WTC11 (cell line): ENCODE measurements at regions not wholly inside any gene's neighbourhood (a gene's known extent, or its start where the extent isn't known, plus 50 kb on each side); places are given as distances from the start of the nearest gene placed in this dataset.

Experiments used
- ATAC-seq: fragments of 200-7000 bp; cut with Tn5 transposase; 2 replicates; pipeline ENCODE4 v1.10.0; 2021; ENCODE audit warnings: mild to moderate bottlenecking, moderate library complexity
- CTCF ChIA-PET: fragments of 300-600 bp; sonication (Branson Sonifier 250); formaldehyde crosslinking; loops from one replicate; lab custom pipeline; 2021; ENCODE audit warnings: antibody characterized with exemption; lab: Charles Lee
- POLR2A ChIA-PET: fragments of 350-600 bp; sonication (Branson Sonifier 250); formaldehyde crosslinking; loops from one replicate; lab custom pipeline; 2021; ENCODE audit warnings: antibody characterized with exemption; lab: Charles Lee
- DNase-seq: peaks from one replicate; pipeline ENCODE4 v3.0.0; 2021; ENCODE audit warnings: low spot score
- H3K27ac Mint-ChIP-seq: 2 replicates; pipeline ENCODE4 v1.8.0; 2021; ENCODE audit warnings: mixed read lengths
- H3K27me3 Mint-ChIP-seq: 2 replicates; pipeline ENCODE4 v1.8.0; 2021; ENCODE audit warnings: low read depth, mild to moderate bottlenecking, moderate library complexity, mixed read lengths
- H3K36me3 Mint-ChIP-seq: 2 replicates; pipeline ENCODE4 v1.8.0; 2021; ENCODE audit warnings: mixed read lengths
- H3K4me1 Mint-ChIP-seq: 2 replicates; pipeline ENCODE4 v1.8.0; 2022; ENCODE audit warnings: mixed read lengths
- H3K4me3 Mint-ChIP-seq: 2 replicates; pipeline ENCODE4 v1.8.0; 2021; ENCODE audit warnings: mild to moderate bottlenecking, moderate library complexity, mixed read lengths
- H3K9me3 Mint-ChIP-seq: 2 replicates; pipeline ENCODE4 v1.8.0; 2021; ENCODE audit warnings: mixed read lengths
- ATF3 ChIP-seq: sonication (generic); formaldehyde crosslinking; conservative IDR thresholded peaks from 2 replicates; pipeline ENCODE4 v1.8.1; 2022; ENCODE audit warnings: mild to moderate bottlenecking, missing genetic modification reagents
- ELF4 ChIP-seq: sonication (generic); formaldehyde crosslinking; IDR thresholded peaks from 2 replicates; pipeline ENCODE4 v1.8.1; 2022; ENCODE audit warnings: low read depth, mild to moderate bottlenecking, moderate library complexity, missing genetic modification reagents
- FOXK1 ChIP-seq: sonication (generic); formaldehyde crosslinking; IDR thresholded peaks from 2 replicates; pipeline ENCODE4 v1.8.0; 2022; ENCODE audit warnings: mild to moderate bottlenecking, moderate library complexity, missing genetic modification reagents
- FOXP1 ChIP-seq: sonication (generic); formaldehyde crosslinking; IDR thresholded peaks from 2 replicates; pipeline ENCODE4 v1.8.0; 2022; ENCODE audit warnings: missing genetic modification reagents, mild to moderate bottlenecking, moderate library complexity, borderline replicate concordance
- FOXP4 ChIP-seq: sonication (generic); formaldehyde crosslinking; IDR thresholded peaks from 2 replicates; pipeline ENCODE4 v1.8.0; 2022; ENCODE audit warnings: mild to moderate bottlenecking, missing genetic modification reagents
- GABPB1 ChIP-seq: sonication (generic); formaldehyde crosslinking; IDR thresholded peaks from 2 replicates; pipeline ENCODE4 v1.8.1; 2023; ENCODE audit warnings: mild to moderate bottlenecking, missing genetic modification reagents
- GRHL2 ChIP-seq: fragments of 250-450 bp; sonication (Bioruptor Pico); IDR thresholded peaks from 2 replicates; pipeline ENCODE4 v1.8.0; 2022; ENCODE audit warnings: mild to moderate bottlenecking, moderate library complexity; ENCODE audit not compliant: insufficient replicate concordance, severe bottlenecking
- HMGA2 ChIP-seq: fragments of 250-450 bp; sonication (Bioruptor Pico); IDR thresholded peaks from 2 replicates; pipeline ENCODE4 v1.4.0; 2021; ENCODE audit warnings: mild to moderate bottlenecking, moderate library complexity
- MYBL2 ChIP-seq: sonication (generic); formaldehyde crosslinking; IDR thresholded peaks from 2 replicates; pipeline ENCODE4 v1.8.1; 2023; ENCODE audit warnings: mild to moderate bottlenecking, moderate library complexity, missing genetic modification reagents
- PRDM15 ChIP-seq: sonication (generic); formaldehyde crosslinking; IDR thresholded peaks from 2 replicates; pipeline ENCODE4 v1.8.0; 2022; ENCODE audit warnings: missing genetic modification reagents
- PREB ChIP-seq: sonication (generic); formaldehyde crosslinking; IDR thresholded peaks from 2 replicates; pipeline ENCODE4 v1.8.1; 2022; ENCODE audit warnings: mild to moderate bottlenecking, missing genetic modification reagents, moderate library complexity, borderline replicate concordance
- RORB ChIP-seq: fragments of 250-450 bp; sonication (Bioruptor Pico); IDR thresholded peaks from 2 replicates; pipeline ENCODE4 v1.9.0; 2021; ENCODE audit warnings: mild to moderate bottlenecking
- SMAD3 ChIP-seq: sonication (generic); formaldehyde crosslinking; IDR thresholded peaks from 2 replicates; pipeline ENCODE4 v1.8.0; 2022; ENCODE audit warnings: missing genetic modification reagents, mild to moderate bottlenecking, borderline replicate concordance
- STAT6 ChIP-seq: sonication (generic); formaldehyde crosslinking; conservative IDR thresholded peaks from 2 replicates; pipeline ENCODE4 v1.8.1; 2023; ENCODE audit warnings: mild to moderate bottlenecking, low read depth, missing genetic modification reagents, moderate library complexity
- TCF7 ChIP-seq: sonication (generic); formaldehyde crosslinking; IDR thresholded peaks from 2 replicates; pipeline ENCODE4 v1.8.0; 2022; ENCODE audit warnings: mild to moderate bottlenecking, low read depth, missing genetic modification reagents, moderate library complexity
- ZNF232 ChIP-seq: sonication (generic); formaldehyde crosslinking; IDR thresholded peaks from 2 replicates; pipeline ENCODE4 v1.8.0; 2022; ENCODE audit warnings: mild to moderate bottlenecking, missing genetic modification reagents
- ZNF416 ChIP-seq: fragments of 250-450 bp; sonication (Bioruptor Pico); IDR thresholded peaks from 2 replicates; pipeline ENCODE4 v1.9.0; 2021; ENCODE audit warnings: mild to moderate bottlenecking, inconsistent platforms
- TF ChIP-seq, protein P1 (sequence below): sonication (generic); formaldehyde crosslinking; IDR thresholded peaks from 2 replicates; pipeline ENCODE4 v1.8.1; 2023; ENCODE audit warnings: mild to moderate bottlenecking, missing genetic modification reagents, moderate library complexity
- TF ChIP-seq, protein P2 (sequence below): sonication (generic); formaldehyde crosslinking; IDR thresholded peaks from 2 replicates; pipeline ENCODE4 v1.8.0; 2023; ENCODE audit warnings: mild to moderate bottlenecking, missing genetic modification reagents

DNA sequence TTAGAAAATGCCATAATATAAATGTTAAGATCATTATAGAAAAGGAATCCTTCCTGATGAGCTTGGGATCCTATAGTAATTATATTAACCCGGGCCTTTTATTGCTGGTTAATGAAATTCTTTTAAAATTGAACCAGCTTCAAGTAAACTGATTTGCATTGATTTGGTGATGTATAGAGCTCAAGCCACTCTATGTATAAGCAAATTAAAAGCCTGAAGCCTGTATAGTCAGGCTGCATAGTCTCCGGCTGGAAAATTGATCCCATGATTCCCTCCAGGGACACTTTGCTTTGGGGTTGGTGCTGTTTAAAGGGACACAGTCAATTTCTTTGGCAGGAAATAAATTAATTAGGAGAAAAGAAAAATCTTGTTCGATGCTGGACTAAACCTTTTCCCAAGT lies 199.1 kb downstream of the HERPUD2 start:
- Mint-ChIP-seq H3K27ac (no peak overlapping the region), H3K36me3 (no peaks in the 10 kb centered on the region), H3K4me3 (no peak overlapping the region), H3K27me3 (no peaks in the 10 kb centered on the region; the same call in 1 of the 2 replicates), H3K9me3 (peaks cover 10% of the 10 kb centered on the region), H3K4me1 (peaks cover 11% of the 10 kb centered on the region)
- no peak for ATAC-seq
- no peak for DNase-seq
- TF ChIP-seq SMAD3 (no peak), MYBL2 (no peak)
- ChIA-PET CTCF (no interaction called here), POLR2A (no interaction called here)

GRCh38 chr7:35495377-35495776 lies 199.6 kb downstream of the HERPUD2 start:
- DNase-seq (no peak), ATAC-seq (no peak)
- no peak overlapping the region for H3K4me3 Mint-ChIP-seq
- ChIA-PET CTCF (no interaction called here), POLR2A (no interaction called here)
- peaks cover 11% of the 10 kb centered on the region for H3K4me1 Mint-ChIP-seq
- peaks cover 10% of the 10 kb centered on the region for H3K9me3 Mint-ChIP-seq
- H3K36me3 Mint-ChIP-seq, result no peaks in the 10 kb centered on the region
- no peaks in the 10 kb centered on the region; the same call in 1 of the 2 replicates for H3K27me3 Mint-ChIP-seq
- H3K27ac Mint-ChIP-seq, result no peak overlapping the region
- no peak for TF ChIP-seq TCF7 (CRISPR knock-in tag)
- TF ChIP-seq ZNF232 (CRISPR knock-in tag), result no peak
- TF ChIP-seq GRHL2 (CRISPR knock-in tag), result no peak
- TF ChIP-seq, protein P1, sequence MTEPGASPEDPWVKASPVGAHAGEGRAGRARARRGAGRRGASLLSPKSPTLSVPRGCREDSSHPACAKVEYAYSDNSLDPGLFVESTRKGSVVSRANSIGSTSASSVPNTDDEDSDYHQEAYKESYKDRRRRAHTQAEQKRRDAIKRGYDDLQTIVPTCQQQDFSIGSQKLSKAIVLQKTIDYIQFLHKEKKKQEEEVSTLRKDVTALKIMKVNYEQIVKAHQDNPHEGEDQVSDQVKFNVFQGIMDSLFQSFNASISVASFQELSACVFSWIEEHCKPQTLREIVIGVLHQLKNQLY (CRISPR knock-in tag), result no peak
- TF ChIP-seq PRDM15 (CRISPR knock-in tag), result no peak
- TF ChIP-seq SMAD3, result no peak
- TF ChIP-seq FOXK1 (CRISPR knock-in tag), result no peak
- TF ChIP-seq FOXP1 (CRISPR knock-in tag), result no peak
- no peak for TF ChIP-seq GABPB1 (CRISPR knock-in tag)
- no peak for TF ChIP-seq FOXP4
- TF ChIP-seq, protein P2, sequence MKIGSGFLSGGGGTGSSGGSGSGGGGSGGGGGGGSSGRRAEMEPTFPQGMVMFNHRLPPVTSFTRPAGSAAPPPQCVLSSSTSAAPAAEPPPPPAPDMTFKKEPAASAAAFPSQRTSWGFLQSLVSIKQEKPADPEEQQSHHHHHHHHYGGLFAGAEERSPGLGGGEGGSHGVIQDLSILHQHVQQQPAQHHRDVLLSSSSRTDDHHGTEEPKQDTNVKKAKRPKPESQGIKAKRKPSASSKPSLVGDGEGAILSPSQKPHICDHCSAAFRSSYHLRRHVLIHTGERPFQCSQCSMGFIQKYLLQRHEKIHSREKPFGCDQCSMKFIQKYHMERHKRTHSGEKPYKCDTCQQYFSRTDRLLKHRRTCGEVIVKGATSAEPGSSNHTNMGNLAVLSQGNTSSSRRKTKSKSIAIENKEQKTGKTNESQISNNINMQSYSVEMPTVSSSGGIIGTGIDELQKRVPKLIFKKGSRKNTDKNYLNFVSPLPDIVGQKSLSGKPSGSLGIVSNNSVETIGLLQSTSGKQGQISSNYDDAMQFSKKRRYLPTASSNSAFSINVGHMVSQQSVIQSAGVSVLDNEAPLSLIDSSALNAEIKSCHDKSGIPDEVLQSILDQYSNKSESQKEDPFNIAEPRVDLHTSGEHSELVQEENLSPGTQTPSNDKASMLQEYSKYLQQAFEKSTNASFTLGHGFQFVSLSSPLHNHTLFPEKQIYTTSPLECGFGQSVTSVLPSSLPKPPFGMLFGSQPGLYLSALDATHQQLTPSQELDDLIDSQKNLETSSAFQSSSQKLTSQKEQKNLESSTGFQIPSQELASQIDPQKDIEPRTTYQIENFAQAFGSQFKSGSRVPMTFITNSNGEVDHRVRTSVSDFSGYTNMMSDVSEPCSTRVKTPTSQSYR (CRISPR knock-in tag), result no peak
- TF ChIP-seq ZNF416, result no peak
- no peak for TF ChIP-seq ELF4 (CRISPR knock-in tag)
- no peak for TF ChIP-seq STAT6 (CRISPR knock-in tag)
- no peak for TF ChIP-seq ATF3 (CRISPR knock-in tag)
- TF ChIP-seq HMGA2 (CRISPR knock-in tag), result no peak
- TF ChIP-seq RORB (CRISPR knock-in tag), result no peak
- TF ChIP-seq PREB, result no peak
